Tibial nerve (tissue), 3 donors: ENCODE measurements at regions not wholly inside any gene's neighbourhood (a gene's known extent, or its start where the extent isn't known, plus 50 kb on each side); places are given as distances from the start of the nearest gene placed in this dataset.

Source experiments
- POLR2A ChIP-seq, 2 donors: fragments of 450-650 bp; IDR thresholded peaks; one replicate each; pipeline ENCODE4 v1.6.1; 2017; ENCODE audit warnings: antibody characterized with exemption in 2 of 2, mild to moderate bottlenecking in 2 of 2, moderate library complexity in 2 of 2
- TF ChIP-seq, protein P1 (sequence below), 5 experiments: fragments of 200-600 bp in 3 of 5; fragments of 450-650 bp in 2 of 5; sonication (generic) in 3 of 5; IDR thresholded peaks; one replicate each; pipeline ENCODE4 v1.5.1; 2016 to 2019; ENCODE audit warnings: antibody characterized with exemption in 5 of 5, mild to moderate bottlenecking in 3 of 5, moderate library complexity in 2 of 5

DNA sequence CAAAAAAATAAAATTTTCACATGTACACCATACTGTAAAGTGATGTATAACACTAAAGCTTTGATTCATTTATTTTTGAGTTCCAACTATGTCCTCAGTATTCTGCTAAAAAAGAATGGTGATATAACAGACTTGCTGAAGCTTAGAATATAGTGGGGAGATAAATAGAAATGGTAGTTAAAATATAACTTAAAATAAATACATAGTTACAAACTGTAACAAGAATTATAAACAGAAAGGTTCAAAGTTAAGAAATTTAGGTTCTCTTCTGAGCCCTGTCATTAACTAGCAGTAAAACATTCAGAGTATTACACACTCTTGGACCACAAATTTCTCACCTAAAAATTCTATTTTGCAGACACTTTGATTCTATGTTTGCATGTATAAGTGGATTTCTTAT is 392.1 kb downstream of the ANXA1 start:
- TF ChIP-seq, protein P1, sequence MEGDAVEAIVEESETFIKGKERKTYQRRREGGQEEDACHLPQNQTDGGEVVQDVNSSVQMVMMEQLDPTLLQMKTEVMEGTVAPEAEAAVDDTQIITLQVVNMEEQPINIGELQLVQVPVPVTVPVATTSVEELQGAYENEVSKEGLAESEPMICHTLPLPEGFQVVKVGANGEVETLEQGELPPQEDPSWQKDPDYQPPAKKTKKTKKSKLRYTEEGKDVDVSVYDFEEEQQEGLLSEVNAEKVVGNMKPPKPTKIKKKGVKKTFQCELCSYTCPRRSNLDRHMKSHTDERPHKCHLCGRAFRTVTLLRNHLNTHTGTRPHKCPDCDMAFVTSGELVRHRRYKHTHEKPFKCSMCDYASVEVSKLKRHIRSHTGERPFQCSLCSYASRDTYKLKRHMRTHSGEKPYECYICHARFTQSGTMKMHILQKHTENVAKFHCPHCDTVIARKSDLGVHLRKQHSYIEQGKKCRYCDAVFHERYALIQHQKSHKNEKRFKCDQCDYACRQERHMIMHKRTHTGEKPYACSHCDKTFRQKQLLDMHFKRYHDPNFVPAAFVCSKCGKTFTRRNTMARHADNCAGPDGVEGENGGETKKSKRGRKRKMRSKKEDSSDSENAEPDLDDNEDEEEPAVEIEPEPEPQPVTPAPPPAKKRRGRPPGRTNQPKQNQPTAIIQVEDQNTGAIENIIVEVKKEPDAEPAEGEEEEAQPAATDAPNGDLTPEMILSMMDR (IDR thresholded peaks at IDR 0.05) = no peak
- no peak for TF ChIP-seq POLR2A (IDR thresholded peaks at IDR 0.05)
